ENCODE measurements at regions not wholly inside any gene's neighbourhood (a gene's known extent, or its start where the extent isn't known, plus 50 kb on each side); places are given as distances from the start of the nearest gene placed in this dataset.
A peak's percentile ranks its signal among the peaks of the same experiment; 100 is the strongest.

GRCh38 chr5:114010362-114010761 is 351.5 kb upstream of the KCNN2 start:
- Histone ChIP-seq H3K4me1 (no peaks in the 10 kb centered on the region), H3K9me3 (no peaks in the 10 kb centered on the region), H3K36me3 (ENCODE audit: low read depth, missing control alignments) (no peaks in the 10 kb centered on the region), H3K4me3 (no peak overlapping the region), H3K27me3 (no peaks in the 10 kb centered on the region), H3K27ac (no peak overlapping the region)
- no peak for DNase-seq
- WGBS, 2 donors = 77 to 80% methylated on average over 2 of the region's 2 CpGs
- TF ChIP-seq CTCF (IDR thresholded peaks at IDR 0.05) (no peak), POLR2A (IDR thresholded peaks at IDR 0.05) (no peak)
- intact Hi-C loops (cut with DNase I; ENCODE audit: low total_unique reads) = no loop called here

GRCh38 chr5:114018186-114018585 is 343.7 kb upstream of the KCNN2 start:
- H3K9me3 ChIP-seq = no peaks in the 10 kb centered on the region
- intact Hi-C loops (cut with DNase I; ENCODE audit: low total_unique reads) = no loop called here
- no peak overlapping the region for H3K4me3 ChIP-seq
- TF ChIP-seq POLR2A (IDR thresholded peaks at IDR 0.05) (no peak), CTCF (IDR thresholded peaks at IDR 0.05) (peak in 1 of 3 experiments; percentile 14)
- H3K36me3 ChIP-seq (ENCODE audit: low read depth, missing control alignments) = no peaks in the 10 kb centered on the region
- DNase-seq = peak; percentile 14
- H3K27me3 ChIP-seq = no peaks in the 10 kb centered on the region
- no peaks in the 10 kb centered on the region for H3K4me1 ChIP-seq
- 75 to 77% methylated on average over 4 of the region's 4 CpGs for WGBS, 2 donors
- H3K27ac ChIP-seq = no peak overlapping the region

GRCh38 chr5:114038756-114039155 is 323.1 kb upstream of the KCNN2 start:
- DNase-seq = no peak
- no peaks in the 10 kb centered on the region for H3K4me1 ChIP-seq
- TF ChIP-seq CTCF (IDR thresholded peaks at IDR 0.05) = no peak
- no peak for TF ChIP-seq POLR2A (IDR thresholded peaks at IDR 0.05)
- no peaks in the 10 kb centered on the region for H3K36me3 ChIP-seq (ENCODE audit: low read depth, missing control alignments)
- 79 to 96% methylated on average over 2 of the region's 2 CpGs for WGBS, 2 donors
- H3K27ac ChIP-seq = no peak overlapping the region
- no peaks in the 10 kb centered on the region for H3K27me3 ChIP-seq
- no peaks in the 10 kb centered on the region for H3K9me3 ChIP-seq
- no peak overlapping the region for H3K4me3 ChIP-seq
- intact Hi-C loops (cut with DNase I; ENCODE audit: low total_unique reads) = no loop called here

GRCh38 chr5:114050087-114050486 is 311.8 kb upstream of the KCNN2 start:
- H3K27ac ChIP-seq = no peak overlapping the region
- no peak overlapping the region for H3K4me3 ChIP-seq
- TF ChIP-seq POLR2A (IDR thresholded peaks at IDR 0.05) = no peak
- no peak for TF ChIP-seq CTCF (IDR thresholded peaks at IDR 0.05)
- no peaks in the 10 kb centered on the region for H3K36me3 ChIP-seq (ENCODE audit: low read depth, missing control alignments)
- peaks cover 6% of the 10 kb centered on the region for H3K4me1 ChIP-seq
- H3K27me3 ChIP-seq = no peaks in the 10 kb centered on the region
- intact Hi-C loops (cut with DNase I; ENCODE audit: low total_unique reads) = no loop called here
- DNase-seq = no peak
- H3K9me3 ChIP-seq = no peaks in the 10 kb centered on the region
- WGBS, 2 donors = 78 to 80% methylated on average over 2 of the region's 2 CpGs

- DNase-seq = no peak
- H3K36me3 ChIP-seq (ENCODE audit: low read depth, missing control alignments) = no peaks in the 10 kb centered on the region
- no peak overlapping the region for H3K4me3 ChIP-seq
- H3K27ac ChIP-seq = no peak overlapping the region
- H3K27me3 ChIP-seq = no peaks in the 10 kb centered on the region
- H3K9me3 ChIP-seq = no peaks in the 10 kb centered on the region
- intact Hi-C loops (cut with DNase I; ENCODE audit: low total_unique reads) = no loop called here
- TF ChIP-seq CTCF (IDR thresholded peaks at IDR 0.05) (no peak), POLR2A (IDR thresholded peaks at IDR 0.05) (no peak)
- H3K4me1 ChIP-seq = peaks cover 6% of the 10 kb centered on the region
- WGBS, 2 donors = 67 to 75% methylated on average over 4 of the region's 4 CpGs
Observed at GRCh38 chr5:114053372-114053771, 308.5 kb upstream of the KCNN2 start.
